CD4-positive, alpha-beta T cell (primary cell): ENCODE measurements at regions not wholly inside any gene's neighbourhood (a gene's known extent, or its start where the extent isn't known, plus 50 kb on each side); places are given as distances from the start of the nearest gene placed in this dataset.

ENCODE experiments used
- ATAC-seq: fragments of 200-7000 bp; cut with Tn5 transposase; one replicate; pipeline ENCODE4 v1.10.0; 2022; ENCODE audit warnings: mild to moderate bottlenecking; ENCODE audit not compliant: poor library complexity
- CTCF ChIA-PET: fragments of 350-600 bp; sonication (Branson Sonifier 250); formaldehyde crosslinking; loops from one replicate; lab custom pipeline; 2021; ENCODE audit warnings: antibody characterized with exemption, inconsistent platforms; lab: Charles Lee
- POLR2A ChIA-PET: fragments of 350-600 bp; sonication (Branson Sonifier 250); formaldehyde crosslinking; loops from one replicate; lab custom pipeline; 2021; ENCODE audit warnings: antibody characterized with exemption, inconsistent platforms; lab: Charles Lee
- DNase-seq, 14 experiments: peaks; one replicate each; pipeline ENCODE4 v3.0.0-alpha.2; 2013 to 2020; ENCODE audit warnings: mixed read lengths in 2 of 14
- H3K27ac ChIP-seq, 2 donors: one replicate each; pipeline versions ENCODE4 v1.5.1 to v1.7.0; 2013; ENCODE audit warnings: low read length in 2 of 2, low read depth in 1 of 2, mild to moderate bottlenecking in 1 of 2
- H3K27me3 ChIP-seq, 2 experiments: 1 replicate in 1 of 2; 2 replicates in 1 of 2; pipeline versions ENCODE4 v1.6.1 to v1.7.0; 2013; ENCODE audit warnings: low read length in 2 of 2, control low read depth in 1 of 2, mild to moderate bottlenecking in 1 of 2, moderate library complexity in 1 of 2; ENCODE audit not compliant: insufficient read depth in 2 of 2, control insufficient read depth in 1 of 2
- H3K36me3 ChIP-seq: one replicate; pipeline ENCODE4 v1.6.1; 2013; ENCODE audit warnings: low read length, control low read depth; ENCODE audit not compliant: insufficient read depth
- H3K4me1 ChIP-seq: one replicate; pipeline ENCODE4 v1.6.1; 2013; ENCODE audit warnings: low read length, control low read depth; ENCODE audit not compliant: insufficient read depth
- H3K4me3 ChIP-seq: one replicate; pipeline ENCODE4 v1.5.1; 2013; ENCODE audit warnings: mild to moderate bottlenecking, low read length, moderate library complexity
- H3K9me3 ChIP-seq, 2 experiments: 1 replicate in 1 of 2; 2 replicates in 1 of 2; pipeline versions ENCODE4 v1.6.1 to v1.7.0; 2013; ENCODE audit warnings: low read length in 2 of 2, mild to moderate bottlenecking in 2 of 2, control low read depth in 1 of 2, moderate library complexity in 1 of 2; ENCODE audit not compliant: control insufficient read depth in 1 of 2, insufficient read depth in 1 of 2
- H3K27ac Mint-ChIP-seq: one replicate; pipeline ENCODE4 v1.8.0; 2020; ENCODE audit warnings: mixed read lengths
- H3K27me3 Mint-ChIP-seq: one replicate; pipeline ENCODE4 v1.8.0; 2021; ENCODE audit warnings: mixed read lengths
- H3K36me3 Mint-ChIP-seq: one replicate; pipeline ENCODE4 v1.8.0; 2021; ENCODE audit warnings: low read depth, mixed read lengths
- H3K4me1 Mint-ChIP-seq: one replicate; pipeline ENCODE4 v1.8.0; 2021; ENCODE audit warnings: low read depth, mixed read lengths
- H3K4me3 Mint-ChIP-seq: one replicate; pipeline ENCODE4 v1.8.0; 2020; ENCODE audit warnings: mild to moderate bottlenecking, mixed read lengths
- H3K9me3 Mint-ChIP-seq: one replicate; pipeline ENCODE4 v1.8.0; 2020; ENCODE audit warnings: mixed read lengths
- intact Hi-C, 2 experiments: fragments of 100-400 bp; cut with DNase I in 1 of 2; cut with micrococcal nuclease in 1 of 2; formaldehyde crosslinking; loops; one replicate each; pipeline versions ENCODE4 v1.15.1 to v1.9.0; 2023 to 2025; cut with DNase I, micrococcal nuclease
- TF ChIP-seq, protein P1 (sequence below): fragments of 200-600 bp; IDR thresholded peaks from one replicate; pipeline ENCODE4 v1.8.0; 2022; ENCODE audit warnings: antibody characterized with exemption, mild to moderate bottlenecking

DNA sequence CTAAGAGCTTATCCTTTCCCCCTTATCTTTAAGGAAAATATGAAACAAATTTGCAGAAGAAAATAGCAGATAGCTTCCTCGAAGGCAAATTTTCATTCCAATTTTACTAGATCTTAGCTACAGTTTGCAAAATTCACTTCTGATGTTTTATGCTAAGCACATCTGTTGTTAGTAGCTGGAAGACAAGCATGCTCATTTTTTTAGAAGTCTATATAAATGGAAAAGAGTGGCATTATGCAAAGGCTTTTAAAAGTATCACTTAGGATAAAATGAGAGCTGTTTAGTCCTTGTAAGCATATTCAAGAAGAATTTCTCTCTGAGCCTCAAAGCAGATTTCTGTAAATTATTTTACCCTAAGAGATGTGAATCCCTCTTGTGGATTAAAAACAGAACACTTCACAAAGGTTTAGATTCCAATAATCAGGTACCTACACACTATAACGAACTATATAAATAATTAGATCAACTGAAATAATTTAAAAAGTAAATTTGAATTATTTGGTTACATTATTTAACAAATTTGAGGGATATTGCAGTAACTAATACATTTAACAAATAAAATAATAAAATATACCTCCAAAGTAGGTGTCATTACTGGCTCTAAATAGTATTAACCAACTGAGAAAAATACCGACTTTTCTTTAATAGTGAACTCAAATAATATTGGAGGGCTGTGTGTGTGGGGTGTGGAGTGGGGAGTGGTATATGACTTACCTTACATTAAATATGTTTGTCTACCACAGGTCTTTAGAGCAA, 307.1 kb downstream of the SEMA3D start:
- Mint-ChIP-seq H3K36me3 (no peaks in the 10 kb centered on the region), H3K27me3 (no peaks in the 10 kb centered on the region), H3K27ac (no peak overlapping the region), H3K4me1 (no peaks in the 10 kb centered on the region), H3K9me3 (peaks cover 3% of the 10 kb centered on the region), H3K4me3 (no peak overlapping the region)
- ChIA-PET POLR2A (no interaction called here), CTCF (no interaction called here)
- H3K9me3 ChIP-seq: peaks cover 0 to 12% of the 10 kb centered on the region in 2 experiments
- H3K36me3 ChIP-seq: no peaks in the 10 kb centered on the region
- intact Hi-C loops: no loop called here
- no peak overlapping the region for H3K27ac ChIP-seq
- DNase-seq (no peak), ATAC-seq (no peak)
- H3K27me3 ChIP-seq: no peaks in the 10 kb centered on the region
- no peaks in the 10 kb centered on the region for H3K4me1 ChIP-seq
- no peak overlapping the region for H3K4me3 ChIP-seq
- TF ChIP-seq, protein P1, sequence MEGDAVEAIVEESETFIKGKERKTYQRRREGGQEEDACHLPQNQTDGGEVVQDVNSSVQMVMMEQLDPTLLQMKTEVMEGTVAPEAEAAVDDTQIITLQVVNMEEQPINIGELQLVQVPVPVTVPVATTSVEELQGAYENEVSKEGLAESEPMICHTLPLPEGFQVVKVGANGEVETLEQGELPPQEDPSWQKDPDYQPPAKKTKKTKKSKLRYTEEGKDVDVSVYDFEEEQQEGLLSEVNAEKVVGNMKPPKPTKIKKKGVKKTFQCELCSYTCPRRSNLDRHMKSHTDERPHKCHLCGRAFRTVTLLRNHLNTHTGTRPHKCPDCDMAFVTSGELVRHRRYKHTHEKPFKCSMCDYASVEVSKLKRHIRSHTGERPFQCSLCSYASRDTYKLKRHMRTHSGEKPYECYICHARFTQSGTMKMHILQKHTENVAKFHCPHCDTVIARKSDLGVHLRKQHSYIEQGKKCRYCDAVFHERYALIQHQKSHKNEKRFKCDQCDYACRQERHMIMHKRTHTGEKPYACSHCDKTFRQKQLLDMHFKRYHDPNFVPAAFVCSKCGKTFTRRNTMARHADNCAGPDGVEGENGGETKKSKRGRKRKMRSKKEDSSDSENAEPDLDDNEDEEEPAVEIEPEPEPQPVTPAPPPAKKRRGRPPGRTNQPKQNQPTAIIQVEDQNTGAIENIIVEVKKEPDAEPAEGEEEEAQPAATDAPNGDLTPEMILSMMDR: no peak

DNA sequence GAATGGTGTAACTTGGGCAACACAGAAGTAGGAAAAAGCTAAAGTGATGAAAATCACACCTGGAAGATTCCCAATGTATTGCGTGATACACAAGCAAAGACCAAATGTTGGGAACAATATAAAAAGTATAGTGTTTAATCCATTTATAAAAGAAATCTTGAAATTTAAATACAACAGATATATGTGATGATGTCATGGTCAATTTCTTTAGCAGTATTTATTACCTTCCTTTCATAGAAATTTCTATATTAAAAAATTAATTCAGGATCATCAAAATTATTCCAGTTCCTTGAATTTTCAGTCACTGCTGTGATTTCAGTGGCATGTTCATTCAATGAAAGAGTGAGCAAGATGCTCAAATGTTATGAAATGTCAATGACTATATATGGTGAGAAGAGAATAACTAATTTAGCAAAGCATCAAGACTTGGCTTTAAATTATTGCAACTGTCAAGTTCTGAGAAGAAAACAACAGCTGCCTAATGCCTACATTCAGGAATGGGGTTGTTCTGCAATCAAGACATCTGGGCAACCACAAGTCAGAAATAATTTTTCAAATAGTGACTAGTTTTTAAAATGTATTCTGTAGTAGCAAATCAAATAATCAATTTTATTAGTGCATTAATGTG, 308.8 kb downstream of the SEMA3D start:
- Mint-ChIP-seq H3K27ac (no peak overlapping the region), H3K36me3 (no peaks in the 10 kb centered on the region), H3K4me3 (no peak overlapping the region), H3K27me3 (no peaks in the 10 kb centered on the region), H3K4me1 (no peaks in the 10 kb centered on the region), H3K9me3 (peaks cover 3% of the 10 kb centered on the region)
- DNase-seq (no peak), ATAC-seq (no peak)
- intact Hi-C loops: no loop called here
- H3K4me1 ChIP-seq: no peaks in the 10 kb centered on the region
- H3K27ac ChIP-seq: no peak overlapping the region
- CTCF ChIA-PET: no interaction called here
- POLR2A ChIA-PET: no interaction called here
- H3K9me3 ChIP-seq: peaks cover 0 to 15% of the 10 kb centered on the region in 2 experiments
- TF ChIP-seq, protein P1: no peak
- H3K27me3 ChIP-seq: no peaks in the 10 kb centered on the region
- no peaks in the 10 kb centered on the region for H3K36me3 ChIP-seq
- H3K4me3 ChIP-seq: no peak overlapping the region

DNA sequence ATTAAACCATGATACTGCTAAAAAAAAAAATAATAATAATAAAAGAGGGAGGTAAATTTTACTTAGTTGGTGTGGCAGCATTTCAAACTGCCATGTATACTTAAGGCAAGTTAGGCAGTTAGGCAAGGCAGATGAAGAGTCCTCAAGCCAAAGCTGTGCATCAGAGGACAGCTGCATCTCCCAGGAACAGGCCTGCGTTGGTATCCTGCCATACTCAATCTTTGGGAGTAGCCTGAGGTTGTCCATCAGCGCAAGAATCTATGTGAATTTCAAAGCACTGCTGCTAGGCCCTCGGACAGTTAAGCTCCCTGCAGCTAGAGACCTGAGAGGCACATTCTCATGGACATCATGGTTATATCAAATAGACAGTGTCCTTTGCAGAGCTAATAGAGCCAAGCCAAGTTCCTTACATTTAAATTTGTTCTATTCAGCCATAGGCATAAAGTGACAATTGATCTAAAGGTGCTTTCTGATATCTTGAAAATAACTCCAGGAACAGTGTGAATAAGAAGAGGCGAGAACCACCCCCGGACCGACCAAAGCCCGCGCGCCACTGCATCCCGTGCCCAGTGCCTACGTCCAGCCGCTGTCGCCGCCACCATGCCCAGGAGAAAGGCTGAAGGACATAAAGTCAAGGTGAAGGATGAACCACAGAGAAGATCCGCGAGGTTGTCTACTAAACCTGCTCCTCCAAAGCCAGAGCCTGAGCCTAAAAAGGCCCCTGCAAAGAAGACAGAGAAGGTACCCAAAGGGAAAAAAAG, 310.6 kb downstream of the SEMA3D start:
- CTCF ChIA-PET: no interaction called here
- DNase-seq: no peak
- H3K36me3 Mint-ChIP-seq: no peaks in the 10 kb centered on the region
- H3K4me1 ChIP-seq: no peaks in the 10 kb centered on the region
- no peak for ATAC-seq
- H3K36me3 ChIP-seq: no peaks in the 10 kb centered on the region
- H3K27ac ChIP-seq: no peak overlapping the region
- POLR2A ChIA-PET: interaction anchor here (0.6 kb wide), 1 partner anchor 2000 kb away, joined by 3 read pairs; no protein-coding TSS in a partner anchor
- TF ChIP-seq, protein P1: no peak
- intact Hi-C loops: no loop called here
- no peak overlapping the region for H3K4me3 ChIP-seq
- no peaks in the 10 kb centered on the region for H3K27me3 Mint-ChIP-seq
- H3K9me3 Mint-ChIP-seq: no peaks in the 10 kb centered on the region
- no peaks in the 10 kb centered on the region for H3K4me1 Mint-ChIP-seq
- H3K27me3 ChIP-seq: no peaks in the 10 kb centered on the region
- no peak overlapping the region for H3K4me3 Mint-ChIP-seq
- H3K27ac Mint-ChIP-seq: no peak overlapping the region
- H3K9me3 ChIP-seq: peaks cover 0 to 12% of the 10 kb centered on the region in 2 experiments
